ENCODE measurements at regions not wholly inside any gene's neighbourhood (a gene's known extent, or its start where the extent isn't known, plus 50 kb on each side); places are given as distances from the start of the nearest gene placed in this dataset.

DNA sequence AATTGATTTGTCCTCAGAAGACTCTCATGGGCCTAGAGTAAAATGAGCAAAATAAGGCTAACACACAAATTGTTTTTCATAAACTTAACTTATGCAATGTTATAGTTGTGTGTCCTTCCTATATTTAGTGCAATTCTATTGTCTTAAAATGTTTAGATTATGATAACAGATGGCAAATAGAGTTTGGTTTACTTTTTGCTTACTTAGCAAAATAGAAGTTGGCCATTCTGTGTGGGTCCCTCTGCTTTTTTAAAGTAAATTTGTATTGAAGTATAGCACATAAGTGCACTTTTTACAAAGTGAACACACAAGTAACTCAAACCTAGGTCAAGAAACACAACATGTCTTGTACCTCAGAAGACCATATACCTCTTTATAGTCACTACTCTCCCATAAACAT lies 150.6 kb upstream of the RARB start:
- POLR2A ChIA-PET: no interaction called here
- Histone ChIP-seq H3K27ac (ENCODE audit: insufficient read depth in 1 of 2, low read depth in 1 of 2, low read length in 2 of 2, poor library complexity in 1 of 2, severe bottlenecking in 2 of 2) (no peak overlapping the region), H3K4me1 (ENCODE audit: control extremely low read depth in 1 of 4, control insufficient read depth in 4 of 4, insufficient read depth in 4 of 4, low read length in 3 of 4) (no peaks in the 10 kb centered on the region), H3K9me3 (ENCODE audit: control extremely low read depth in 1 of 5, control insufficient read depth in 4 of 5, insufficient read depth in 2 of 5, low read depth in 1 of 5, low read length in 4 of 5) (no peaks in the 10 kb centered on the region), H3K4me3 (ENCODE audit: control insufficient read depth in 1 of 7, extremely low read depth in 1 of 7, insufficient read depth in 4 of 7, low read depth in 2 of 7, low read length in 6 of 7) (no peak overlapping the region), H3K27me3 (replicated peaks in 2 of 5; ENCODE audit: control insufficient read depth in 4 of 5, insufficient read depth in 5 of 5, low read length in 4 of 5) (no peaks in the 10 kb centered on the region), H3K36me3 (ENCODE audit: control insufficient read depth in 4 of 4, insufficient read depth in 4 of 4, low read length in 3 of 4) (no peaks in the 10 kb centered on the region)
- DNase-seq: no peak
- CTCF ChIA-PET: no interaction called here

- ChIA-PET POLR2A (no interaction called here), CTCF (no interaction called here)
- WGBS (ENCODE audit: insufficient coverage): no CpG with 5 or more reads among the region's 4 CpGs
- no peaks in the 10 kb centered on the region for H3K9me3 ChIP-seq (ENCODE audit: control extremely low read depth in 1 of 5, control insufficient read depth in 4 of 5, insufficient read depth in 2 of 5, low read depth in 1 of 5, low read length in 4 of 5)
- no peak overlapping the region for H3K27ac ChIP-seq (ENCODE audit: insufficient read depth in 1 of 2, low read depth in 1 of 2, low read length in 2 of 2, poor library complexity in 1 of 2, severe bottlenecking in 2 of 2)
- no peaks in the 10 kb centered on the region for H3K36me3 ChIP-seq (ENCODE audit: control insufficient read depth in 4 of 4, insufficient read depth in 4 of 4, low read length in 3 of 4)
- H3K27me3 ChIP-seq (replicated peaks in 2 of 5; ENCODE audit: control insufficient read depth in 4 of 5, insufficient read depth in 5 of 5, low read length in 4 of 5): no peaks in the 10 kb centered on the region
- H3K4me1 ChIP-seq (ENCODE audit: control extremely low read depth in 1 of 4, control insufficient read depth in 4 of 4, insufficient read depth in 4 of 4, low read length in 3 of 4): no peaks in the 10 kb centered on the region
- DNase-seq: no peak
- H3K4me3 ChIP-seq (ENCODE audit: control insufficient read depth in 1 of 7, extremely low read depth in 1 of 7, insufficient read depth in 4 of 7, low read depth in 2 of 7, low read length in 6 of 7): no peak overlapping the region
These were observed 146.9 kb upstream of the RARB start for GRCh38 chr3:25281041-25281731.

- H3K9me3 ChIP-seq (ENCODE audit: control extremely low read depth in 1 of 5, control insufficient read depth in 4 of 5, insufficient read depth in 2 of 5, low read depth in 1 of 5, low read length in 4 of 5): no peaks in the 10 kb centered on the region
- no CpG with 5 or more reads among the region's 2 CpGs for WGBS (ENCODE audit: insufficient coverage)
- POLR2A ChIA-PET: no interaction called here
These were observed 146.3 kb upstream of the RARB start for GRCh38 chr3:25281732-25282126.

DNA sequence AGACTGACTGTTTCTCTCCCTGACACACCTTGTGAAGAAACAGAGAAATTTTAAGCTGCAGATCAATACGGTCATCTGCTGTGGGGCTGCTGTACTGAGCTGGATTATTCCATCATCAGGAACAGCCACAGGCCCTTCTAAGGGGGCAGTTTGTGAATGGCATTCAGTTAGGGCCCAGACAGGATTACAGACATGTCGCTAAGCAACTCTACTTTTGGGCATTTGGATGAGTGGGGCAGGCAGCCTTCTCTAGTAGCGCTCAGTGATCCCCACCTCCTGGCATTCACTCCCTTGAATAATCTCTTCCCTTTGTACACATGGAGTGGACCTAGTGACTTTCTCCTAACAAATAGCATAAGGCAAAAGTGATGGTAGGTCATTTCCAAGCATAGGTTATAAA lies 144.4 kb upstream of the RARB start:
- 100% methylated on average over 3 of the region's 3 CpGs for WGBS (ENCODE audit: insufficient coverage)
- H3K9me3 ChIP-seq (ENCODE audit: control extremely low read depth in 1 of 5, control insufficient read depth in 4 of 5, insufficient read depth in 2 of 5, low read depth in 1 of 5, low read length in 4 of 5): no peaks in the 10 kb centered on the region
- H3K4me3 ChIP-seq (ENCODE audit: control insufficient read depth in 1 of 7, extremely low read depth in 1 of 7, insufficient read depth in 4 of 7, low read depth in 2 of 7, low read length in 6 of 7): no peak overlapping the region
- DNase-seq: no peak
- H3K27ac ChIP-seq (ENCODE audit: insufficient read depth in 1 of 2, low read depth in 1 of 2, low read length in 2 of 2, poor library complexity in 1 of 2, severe bottlenecking in 2 of 2): no peak overlapping the region
- no peaks in the 10 kb centered on the region for H3K27me3 ChIP-seq (replicated peaks in 2 of 5; ENCODE audit: control insufficient read depth in 4 of 5, insufficient read depth in 5 of 5, low read length in 4 of 5)
- no peaks in the 10 kb centered on the region for H3K36me3 ChIP-seq (ENCODE audit: control insufficient read depth in 4 of 4, insufficient read depth in 4 of 4, low read length in 3 of 4)
- CTCF ChIA-PET: no interaction called here
- no peaks in the 10 kb centered on the region for H3K4me1 ChIP-seq (ENCODE audit: control extremely low read depth in 1 of 4, control insufficient read depth in 4 of 4, insufficient read depth in 4 of 4, low read length in 3 of 4)
- POLR2A ChIA-PET: no interaction called here

More at GRCh38 chr3:25281732-25282126, 146.3 kb upstream of the RARB start:
- Histone ChIP-seq H3K4me1 (ENCODE audit: control extremely low read depth in 1 of 4, control insufficient read depth in 4 of 4, insufficient read depth in 4 of 4, low read length in 3 of 4) (no peaks in the 10 kb centered on the region), H3K27ac (ENCODE audit: insufficient read depth in 1 of 2, low read depth in 1 of 2, low read length in 2 of 2, poor library complexity in 1 of 2, severe bottlenecking in 2 of 2) (no peak overlapping the region), H3K4me3 (ENCODE audit: control insufficient read depth in 1 of 7, extremely low read depth in 1 of 7, insufficient read depth in 4 of 7, low read depth in 2 of 7, low read length in 6 of 7) (no peak overlapping the region), H3K36me3 (ENCODE audit: control insufficient read depth in 4 of 4, insufficient read depth in 4 of 4, low read length in 3 of 4) (no peaks in the 10 kb centered on the region), H3K27me3 (replicated peaks in 2 of 5; ENCODE audit: control insufficient read depth in 4 of 5, insufficient read depth in 5 of 5, low read length in 4 of 5) (no peaks in the 10 kb centered on the region)
- CTCF ChIA-PET: no interaction called here
- no peak for DNase-seq

DNA sequence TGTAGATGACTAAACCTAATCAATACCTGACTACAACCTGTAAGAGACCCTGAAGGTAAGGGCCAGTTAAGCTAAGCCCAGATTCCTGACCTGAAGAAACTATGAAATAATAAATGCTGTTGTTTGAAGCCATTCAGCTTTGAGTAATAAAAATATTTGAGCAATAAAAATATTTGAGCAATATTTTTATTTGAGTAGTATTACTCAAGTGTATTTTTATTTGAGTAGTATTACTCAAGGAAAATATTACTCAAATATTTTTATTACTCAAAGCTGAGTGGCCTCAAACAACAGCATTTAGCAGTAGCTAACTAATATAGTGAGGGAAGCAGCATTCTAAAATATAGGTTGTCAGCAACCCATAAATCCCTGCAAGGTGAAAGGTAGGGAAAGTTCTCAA lies 143.8 kb upstream of the RARB start:
- Histone ChIP-seq H3K4me3 (ENCODE audit: control insufficient read depth in 1 of 7, extremely low read depth in 1 of 7, insufficient read depth in 4 of 7, low read depth in 2 of 7, low read length in 6 of 7) (no peak overlapping the region), H3K27me3 (replicated peaks in 2 of 5; ENCODE audit: control insufficient read depth in 4 of 5, insufficient read depth in 5 of 5, low read length in 4 of 5) (no peaks in the 10 kb centered on the region), H3K4me1 (ENCODE audit: control extremely low read depth in 1 of 4, control insufficient read depth in 4 of 4, insufficient read depth in 4 of 4, low read length in 3 of 4) (no peaks in the 10 kb centered on the region), H3K27ac (ENCODE audit: insufficient read depth in 1 of 2, low read depth in 1 of 2, low read length in 2 of 2, poor library complexity in 1 of 2, severe bottlenecking in 2 of 2) (no peak overlapping the region), H3K36me3 (ENCODE audit: control insufficient read depth in 4 of 4, insufficient read depth in 4 of 4, low read length in 3 of 4) (no peaks in the 10 kb centered on the region), H3K9me3 (ENCODE audit: control extremely low read depth in 1 of 5, control insufficient read depth in 4 of 5, insufficient read depth in 2 of 5, low read depth in 1 of 5, low read length in 4 of 5) (no peaks in the 10 kb centered on the region)
- ChIA-PET CTCF (no interaction called here), POLR2A (no interaction called here)
- no peak for DNase-seq

- H3K9me3 ChIP-seq (ENCODE audit: control extremely low read depth in 1 of 5, control insufficient read depth in 4 of 5, insufficient read depth in 2 of 5, low read depth in 1 of 5, low read length in 4 of 5): no peaks in the 10 kb centered on the region
- H3K4me3 ChIP-seq (ENCODE audit: control insufficient read depth in 1 of 7, extremely low read depth in 1 of 7, insufficient read depth in 4 of 7, low read depth in 2 of 7, low read length in 6 of 7): no peak overlapping the region
- ChIA-PET CTCF (no interaction called here), POLR2A (no interaction called here)
- no peak for DNase-seq
- no peaks in the 10 kb centered on the region for H3K36me3 ChIP-seq (ENCODE audit: control insufficient read depth in 4 of 4, insufficient read depth in 4 of 4, low read length in 3 of 4)
- 100% methylated on average over 1 of the region's 1 CpG for WGBS (ENCODE audit: insufficient coverage)
- H3K4me1 ChIP-seq (ENCODE audit: control extremely low read depth in 1 of 4, control insufficient read depth in 4 of 4, insufficient read depth in 4 of 4, low read length in 3 of 4): no peaks in the 10 kb centered on the region
- H3K27ac ChIP-seq (ENCODE audit: insufficient read depth in 1 of 2, low read depth in 1 of 2, low read length in 2 of 2, poor library complexity in 1 of 2, severe bottlenecking in 2 of 2): no peak overlapping the region
- no peaks in the 10 kb centered on the region for H3K27me3 ChIP-seq (replicated peaks in 2 of 5; ENCODE audit: control insufficient read depth in 4 of 5, insufficient read depth in 5 of 5, low read length in 4 of 5)
These were observed 140.7 kb upstream of the RARB start for GRCh38 chr3:25287291-25287884.

- no peak for DNase-seq
- Histone ChIP-seq H3K4me1 (ENCODE audit: control extremely low read depth in 1 of 4, control insufficient read depth in 4 of 4, insufficient read depth in 4 of 4, low read length in 3 of 4) (no peaks in the 10 kb centered on the region), H3K27me3 (replicated peaks in 2 of 5; ENCODE audit: control insufficient read depth in 4 of 5, insufficient read depth in 5 of 5, low read length in 4 of 5) (no peaks in the 10 kb centered on the region), H3K36me3 (ENCODE audit: control insufficient read depth in 4 of 4, insufficient read depth in 4 of 4, low read length in 3 of 4) (no peaks in the 10 kb centered on the region), H3K27ac (ENCODE audit: insufficient read depth in 1 of 2, low read depth in 1 of 2, low read length in 2 of 2, poor library complexity in 1 of 2, severe bottlenecking in 2 of 2) (no peak overlapping the region), H3K9me3 (ENCODE audit: control extremely low read depth in 1 of 5, control insufficient read depth in 4 of 5, insufficient read depth in 2 of 5, low read depth in 1 of 5, low read length in 4 of 5) (no peaks in the 10 kb centered on the region), H3K4me3 (ENCODE audit: control insufficient read depth in 1 of 7, extremely low read depth in 1 of 7, insufficient read depth in 4 of 7, low read depth in 2 of 7, low read length in 6 of 7) (no peak overlapping the region)
- CTCF ChIA-PET: no interaction called here
- 43% methylated on average over 1 of the region's 1 CpG for WGBS (ENCODE audit: insufficient coverage)
- POLR2A ChIA-PET: no interaction called here
These were observed 139.7 kb upstream of the RARB start for GRCh38 chr3:25288413-25288812.
